Karpas-422 (cell line): ENCODE measurements at regions not wholly inside any gene's neighbourhood (a gene's known extent, or its start where the extent isn't known, plus 50 kb on each side); places are given as distances from the start of the nearest gene placed in this dataset.

Source experiments
- DNase-seq: peaks from one replicate; pipeline ENCODE4 v3.0.0-alpha.2; 2015
- H2AFZ ChIP-seq: fragments of 200-600 bp; sonication (generic); 2 replicates; pipeline ENCODE4 v1.6.1; 2014; ENCODE audit warnings: antibody characterized with exemption, low read length, mixed read lengths
- H3K27ac ChIP-seq: fragments of 200-600 bp; sonication (generic); 2 replicates; pipeline ENCODE4 v1.5.1; 2014; ENCODE audit warnings: mild to moderate bottlenecking, low read length, moderate library complexity
- H3K27me3 ChIP-seq: fragments of 200-600 bp; sonication (generic); 2 replicates; pipeline ENCODE4 v1.6.1; 2014; ENCODE audit warnings: low read length, mixed read lengths
- H3K36me3 ChIP-seq: fragments of 200-600 bp; sonication (generic); 2 replicates; pipeline ENCODE4 v1.6.1; 2014; ENCODE audit warnings: low read length, mixed read lengths; ENCODE audit not compliant: insufficient read depth
- H3K4me1 ChIP-seq: fragments of 200-600 bp; sonication (generic); 2 replicates; pipeline ENCODE4 v1.6.1; 2014; ENCODE audit warnings: mild to moderate bottlenecking, low read length, mixed read lengths
- H3K4me2 ChIP-seq: fragments of 200-600 bp; sonication (generic); 2 replicates; pipeline ENCODE4 v1.6.1; 2014; ENCODE audit warnings: low read length, low read depth, mild to moderate bottlenecking; ENCODE audit not compliant: poor library complexity, severe bottlenecking
- H3K4me3 ChIP-seq: fragments of 200-600 bp; sonication (generic); 2 replicates; pipeline ENCODE4 v1.5.1; 2014; ENCODE audit warnings: mild to moderate bottlenecking, antibody characterized with exemption, low read length, mixed read lengths
- H3K79me2 ChIP-seq: fragments of 200-600 bp; sonication (generic); 2 replicates; pipeline ENCODE4 v1.6.1; 2014; ENCODE audit warnings: mild to moderate bottlenecking, low read length, mixed read lengths
- H3K9ac ChIP-seq: fragments of 200-600 bp; sonication (generic); 2 replicates; pipeline ENCODE4 v1.6.0; 2014; ENCODE audit warnings: low read length
- H3K9me2 ChIP-seq: fragments of 200-600 bp; sonication (generic), shearing (Covaris generic); replicated peaks from 2 replicates; pipeline ENCODE4 v1.6.0; 2014; ENCODE audit warnings: mild to moderate bottlenecking, low read length, moderate library complexity; ENCODE audit not compliant: insufficient read depth
- H3K9me3 ChIP-seq: fragments of 300-700, 200-600 bp; sonication (generic); 2 replicates; pipeline ENCODE4 v1.6.1; 2014; ENCODE audit warnings: low read length, mixed read lengths
- H4K20me1 ChIP-seq: fragments of 200-600 bp; sonication (generic); 2 replicates; pipeline ENCODE4 v1.6.1; 2014; ENCODE audit warnings: mild to moderate bottlenecking, antibody characterized with exemption, low read length, low read depth; ENCODE audit not compliant: insufficient read depth

GRCh38 chr4:34194585-34194984 lies 2049.7 kb downstream of the ARAP2 start:
- Histone ChIP-seq H3K36me3 (no peaks in the 10 kb centered on the region), H3K9ac (no peak overlapping the region), H4K20me1 (no peaks in the 10 kb centered on the region), H3K9me3 (peaks cover 16% of the 10 kb centered on the region), H3K4me2 (no peak overlapping the region), H3K4me1 (no peaks in the 10 kb centered on the region), H3K9me2 (no peaks in the 10 kb centered on the region), H3K79me2 (no peaks in the 10 kb centered on the region), H2AFZ (no peak overlapping the region), H3K27me3 (no peaks in the 10 kb centered on the region), H3K27ac (no peak overlapping the region), H3K4me3 (no peak overlapping the region)
- DNase-seq: no peak

GRCh38 chr4:34196375-34196774 lies 2047.9 kb downstream of the ARAP2 start:
- H3K4me3 ChIP-seq: no peak overlapping the region
- no peaks in the 10 kb centered on the region for H3K9me2 ChIP-seq
- H3K9me3 ChIP-seq: peaks cover 15% of the 10 kb centered on the region
- no peaks in the 10 kb centered on the region for H3K27me3 ChIP-seq
- H3K79me2 ChIP-seq: no peaks in the 10 kb centered on the region
- H3K4me2 ChIP-seq: no peak overlapping the region
- H3K9ac ChIP-seq: no peak overlapping the region
- no peak overlapping the region for H3K27ac ChIP-seq
- no peak overlapping the region for H2AFZ ChIP-seq
- H3K36me3 ChIP-seq: no peaks in the 10 kb centered on the region
- H4K20me1 ChIP-seq: no peaks in the 10 kb centered on the region
- no peaks in the 10 kb centered on the region for H3K4me1 ChIP-seq
- DNase-seq: no peak

GRCh38 chr4:34198966-34199365 lies 2045.3 kb downstream of the ARAP2 start:
- no peaks in the 10 kb centered on the region for H3K9me2 ChIP-seq
- H3K79me2 ChIP-seq: no peaks in the 10 kb centered on the region
- H3K36me3 ChIP-seq: no peaks in the 10 kb centered on the region
- H4K20me1 ChIP-seq: no peaks in the 10 kb centered on the region
- H3K27me3 ChIP-seq: no peaks in the 10 kb centered on the region
- DNase-seq: no peak
- no peak overlapping the region for H3K4me3 ChIP-seq
- H3K4me1 ChIP-seq: no peaks in the 10 kb centered on the region
- H3K27ac ChIP-seq: no peak overlapping the region
- H3K4me2 ChIP-seq: no peak overlapping the region
- H2AFZ ChIP-seq: no peak overlapping the region
- H3K9me3 ChIP-seq: peaks cover 16% of the 10 kb centered on the region
- no peak overlapping the region for H3K9ac ChIP-seq

- Histone ChIP-seq H3K9ac (no peak overlapping the region), H3K27me3 (no peaks in the 10 kb centered on the region), H3K79me2 (no peaks in the 10 kb centered on the region), H3K9me2 (no peaks in the 10 kb centered on the region), H3K4me2 (no peak overlapping the region), H3K36me3 (no peaks in the 10 kb centered on the region), H3K9me3 (peaks cover 12% of the 10 kb centered on the region), H3K4me3 (no peak overlapping the region), H3K4me1 (no peaks in the 10 kb centered on the region), H2AFZ (no peak overlapping the region), H3K27ac (no peak overlapping the region), H4K20me1 (no peaks in the 10 kb centered on the region)
- no peak for DNase-seq
These were observed 2043.8 kb downstream of the ARAP2 start for GRCh38 chr4:34200535-34200934.

- Histone ChIP-seq H4K20me1 (no peaks in the 10 kb centered on the region), H3K36me3 (no peaks in the 10 kb centered on the region), H3K9ac (no peak overlapping the region), H3K27me3 (no peaks in the 10 kb centered on the region), H2AFZ (no peak overlapping the region), H3K4me2 (no peak overlapping the region), H3K4me1 (no peaks in the 10 kb centered on the region), H3K4me3 (no peak overlapping the region), H3K9me3 (peaks cover 12% of the 10 kb centered on the region), H3K79me2 (no peaks in the 10 kb centered on the region), H3K9me2 (no peaks in the 10 kb centered on the region), H3K27ac (no peak overlapping the region)
- no peak for DNase-seq
These were observed 2042.2 kb downstream of the ARAP2 start for GRCh38 chr4:34202154-34202553.

- Histone ChIP-seq H3K36me3 (no peaks in the 10 kb centered on the region), H4K20me1 (no peaks in the 10 kb centered on the region), H2AFZ (no peak overlapping the region), H3K27me3 (no peaks in the 10 kb centered on the region), H3K4me1 (no peaks in the 10 kb centered on the region), H3K4me3 (no peak overlapping the region), H3K27ac (no peak overlapping the region), H3K9ac (no peak overlapping the region), H3K4me2 (no peak overlapping the region), H3K9me2 (no peaks in the 10 kb centered on the region), H3K9me3 (peaks cover 9% of the 10 kb centered on the region), H3K79me2 (no peaks in the 10 kb centered on the region)
- no peak for DNase-seq
These were observed 2023.7 kb downstream of the ARAP2 start for GRCh38 chr4:34220601-34221000.

- Histone ChIP-seq H3K9ac (no peak overlapping the region), H3K27ac (no peak overlapping the region), H3K4me1 (no peaks in the 10 kb centered on the region), H3K9me3 (peaks cover 5% of the 10 kb centered on the region), H3K79me2 (no peaks in the 10 kb centered on the region), H3K9me2 (no peaks in the 10 kb centered on the region), H3K4me2 (no peak overlapping the region), H3K36me3 (no peaks in the 10 kb centered on the region), H3K4me3 (no peak overlapping the region), H2AFZ (no peak overlapping the region), H4K20me1 (no peaks in the 10 kb centered on the region), H3K27me3 (no peaks in the 10 kb centered on the region)
- DNase-seq: no peak
These were observed 2022.3 kb downstream of the ARAP2 start for GRCh38 chr4:34221986-34222385.

GRCh38 chr4:34236118-34236517 lies 2008.2 kb downstream of the ARAP2 start:
- H3K79me2 ChIP-seq: no peaks in the 10 kb centered on the region
- H3K4me2 ChIP-seq: no peak overlapping the region
- no peaks in the 10 kb centered on the region for H3K4me1 ChIP-seq
- no peaks in the 10 kb centered on the region for H3K9me2 ChIP-seq
- no peaks in the 10 kb centered on the region for H3K27me3 ChIP-seq
- no peak overlapping the region for H2AFZ ChIP-seq
- no peak for DNase-seq
- H3K4me3 ChIP-seq: no peak overlapping the region
- H3K36me3 ChIP-seq: no peaks in the 10 kb centered on the region
- peaks cover 15% of the 10 kb centered on the region for H3K9me3 ChIP-seq
- H4K20me1 ChIP-seq: no peaks in the 10 kb centered on the region
- no peak overlapping the region for H3K9ac ChIP-seq
- H3K27ac ChIP-seq: no peak overlapping the region

- no peak for DNase-seq
- H3K9ac ChIP-seq: no peak overlapping the region
- H3K9me3 ChIP-seq: peaks cover 39% of the 10 kb centered on the region
- H3K9me2 ChIP-seq: no peaks in the 10 kb centered on the region
- no peak overlapping the region for H3K4me2 ChIP-seq
- H4K20me1 ChIP-seq: no peaks in the 10 kb centered on the region
- H3K4me3 ChIP-seq: no peak overlapping the region
- no peaks in the 10 kb centered on the region for H3K4me1 ChIP-seq
- H2AFZ ChIP-seq: no peak overlapping the region
- no peaks in the 10 kb centered on the region for H3K79me2 ChIP-seq
- no peak overlapping the region for H3K27ac ChIP-seq
- no peaks in the 10 kb centered on the region for H3K36me3 ChIP-seq
- H3K27me3 ChIP-seq: no peaks in the 10 kb centered on the region
These were observed 1999.0 kb downstream of the ARAP2 start for GRCh38 chr4:34245276-34245675.
